ENCODE measurements at regions not wholly inside any gene's neighbourhood (a gene's known extent, or its start where the extent isn't known, plus 50 kb on each side); places are given as distances from the start of the nearest gene placed in this dataset.

GRCh38 chr10:47143473-47143872 is 156.5 kb upstream of the GDF10 start:
- no peak for TF ChIP-seq CTCF (IDR thresholded peaks at IDR 0.05)
- no peak for TF ChIP-seq POLR2A (IDR thresholded peaks at IDR 0.05)
